GM12874 (cell line): ENCODE measurements at regions not wholly inside any gene's neighbourhood (a gene's known extent, or its start where the extent isn't known, plus 50 kb on each side); places are given as distances from the start of the nearest gene placed in this dataset.

Experiments
- TF ChIP-seq, protein P1 (sequence below): IDR thresholded peaks from 2 replicates; pipeline ENCODE4 v1.5.1; 2011; ENCODE audit warnings: low read depth, mild to moderate bottlenecking, control low read depth, low read length, moderate library complexity; ENCODE audit not compliant: insufficient read depth

DNA sequence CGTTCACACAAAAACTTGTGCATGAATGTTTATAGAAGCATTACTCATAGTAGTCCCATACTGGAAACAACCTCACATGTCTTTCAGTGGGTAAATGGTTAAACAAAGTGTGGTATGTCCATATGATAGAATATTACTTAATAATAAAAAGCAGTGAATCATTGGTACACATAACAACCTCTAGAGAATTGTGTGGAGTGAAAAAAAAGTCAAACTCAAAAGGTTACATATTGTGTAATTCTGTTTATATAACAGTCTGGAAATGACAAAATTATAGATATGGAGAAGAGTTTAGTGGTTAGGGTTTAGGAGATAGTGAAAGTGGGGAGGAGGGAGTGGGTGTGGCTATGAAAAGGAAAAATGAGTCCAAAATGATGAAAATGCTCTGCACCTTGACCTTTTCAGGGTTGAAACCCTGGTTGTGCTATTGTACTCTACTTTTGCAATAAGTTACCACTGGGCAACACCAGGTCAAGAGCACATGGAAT, 243.4 kb upstream of the DDI1 start:
- TF ChIP-seq, protein P1, sequence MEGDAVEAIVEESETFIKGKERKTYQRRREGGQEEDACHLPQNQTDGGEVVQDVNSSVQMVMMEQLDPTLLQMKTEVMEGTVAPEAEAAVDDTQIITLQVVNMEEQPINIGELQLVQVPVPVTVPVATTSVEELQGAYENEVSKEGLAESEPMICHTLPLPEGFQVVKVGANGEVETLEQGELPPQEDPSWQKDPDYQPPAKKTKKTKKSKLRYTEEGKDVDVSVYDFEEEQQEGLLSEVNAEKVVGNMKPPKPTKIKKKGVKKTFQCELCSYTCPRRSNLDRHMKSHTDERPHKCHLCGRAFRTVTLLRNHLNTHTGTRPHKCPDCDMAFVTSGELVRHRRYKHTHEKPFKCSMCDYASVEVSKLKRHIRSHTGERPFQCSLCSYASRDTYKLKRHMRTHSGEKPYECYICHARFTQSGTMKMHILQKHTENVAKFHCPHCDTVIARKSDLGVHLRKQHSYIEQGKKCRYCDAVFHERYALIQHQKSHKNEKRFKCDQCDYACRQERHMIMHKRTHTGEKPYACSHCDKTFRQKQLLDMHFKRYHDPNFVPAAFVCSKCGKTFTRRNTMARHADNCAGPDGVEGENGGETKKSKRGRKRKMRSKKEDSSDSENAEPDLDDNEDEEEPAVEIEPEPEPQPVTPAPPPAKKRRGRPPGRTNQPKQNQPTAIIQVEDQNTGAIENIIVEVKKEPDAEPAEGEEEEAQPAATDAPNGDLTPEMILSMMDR, result no peak

DNA sequence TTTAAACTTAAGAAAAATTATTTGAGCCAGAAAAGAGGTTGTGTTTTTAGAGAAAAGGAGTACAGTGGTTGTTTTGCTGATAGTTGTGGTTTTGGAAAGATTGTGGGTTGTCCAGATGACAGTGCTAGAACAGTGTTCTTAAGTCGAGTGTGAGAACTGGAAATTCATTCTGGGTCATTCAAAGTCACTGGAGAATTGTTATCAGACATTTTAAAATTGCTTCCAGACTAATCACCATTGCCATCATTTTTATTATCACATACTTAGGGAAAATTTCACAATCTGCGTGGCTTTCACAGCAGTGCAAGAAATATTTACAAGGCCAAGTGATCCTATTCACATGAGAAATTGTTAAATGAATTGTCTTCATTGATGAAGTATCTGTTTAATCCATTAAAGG, 242.2 kb upstream of the DDI1 start:
- TF ChIP-seq, protein P1, result no peak

DNA sequence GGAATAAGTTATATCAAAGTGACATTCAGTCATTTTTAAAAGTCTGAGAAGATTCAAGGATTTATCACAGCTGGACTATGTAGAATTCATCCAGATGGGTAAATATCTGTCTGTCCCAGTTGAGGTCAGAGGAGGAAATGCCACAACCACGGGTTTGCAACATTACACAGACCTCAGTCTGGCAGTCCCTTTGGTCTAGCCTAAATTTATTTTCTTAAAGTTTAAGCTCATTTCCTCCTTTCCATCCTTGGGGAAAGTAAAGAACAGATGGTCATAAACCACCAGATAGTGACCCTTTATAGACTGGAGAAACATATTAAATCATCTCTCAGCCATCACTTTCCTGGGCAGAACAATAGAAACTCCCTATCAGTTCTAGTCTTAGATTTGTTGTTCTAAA, 238.4 kb upstream of the DDI1 start:
- TF ChIP-seq, protein P1, result no peak

DNA sequence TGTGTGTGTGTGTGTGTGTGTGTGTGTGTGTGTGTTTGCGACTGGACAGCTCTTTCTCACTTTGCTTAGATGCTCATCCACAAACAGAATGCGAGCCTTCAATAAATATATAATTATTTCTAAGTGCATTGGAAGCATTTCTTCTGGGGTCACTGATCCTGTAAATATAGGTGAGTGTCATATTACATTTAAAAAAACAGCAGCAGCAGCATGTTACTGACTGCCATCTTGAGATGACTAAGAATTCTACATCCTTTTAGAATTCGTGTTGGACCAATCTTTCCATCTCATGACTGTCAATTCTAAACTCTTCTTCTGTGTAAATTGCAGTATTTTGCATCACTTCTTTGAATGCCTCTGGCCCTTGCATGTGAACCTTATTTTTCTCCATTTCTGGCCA, 238.0 kb upstream of the DDI1 start:
- TF ChIP-seq, protein P1, result no peak

DNA sequence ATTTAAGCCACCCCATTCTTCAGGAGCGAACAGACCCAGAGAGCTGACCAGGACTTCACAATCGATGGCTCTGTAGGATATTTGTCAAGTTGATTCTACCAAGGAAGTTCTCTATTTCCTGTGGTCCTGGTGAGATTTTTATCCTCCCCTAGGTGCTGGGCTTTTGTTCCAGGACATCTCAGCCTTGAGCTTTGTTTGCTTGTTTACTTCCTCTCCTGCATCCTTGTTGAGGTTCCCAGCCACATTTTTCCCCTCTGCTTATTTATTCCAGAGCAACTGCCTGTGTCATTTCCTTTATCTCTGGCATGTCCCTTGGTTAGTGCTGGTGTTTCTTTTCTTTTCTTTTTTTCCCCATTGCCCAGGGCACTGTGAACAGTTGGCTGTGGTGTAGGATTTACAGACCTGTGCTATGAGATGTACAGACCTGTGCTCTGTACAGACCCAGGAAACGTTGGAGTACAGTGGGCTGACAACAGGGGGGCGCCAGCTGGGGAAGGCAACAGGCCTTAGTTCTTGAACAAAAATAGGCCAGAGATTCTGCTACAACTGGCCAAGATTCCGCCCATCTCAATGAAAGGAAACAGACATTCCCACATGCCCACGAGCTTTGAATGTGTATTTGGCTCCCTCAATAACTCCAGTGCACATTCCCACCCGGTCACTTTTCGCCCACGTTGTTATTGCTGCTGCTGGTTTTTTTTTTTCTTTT, 235.9 kb upstream of the DDI1 start:
- TF ChIP-seq, protein P1, result no peak

DNA sequence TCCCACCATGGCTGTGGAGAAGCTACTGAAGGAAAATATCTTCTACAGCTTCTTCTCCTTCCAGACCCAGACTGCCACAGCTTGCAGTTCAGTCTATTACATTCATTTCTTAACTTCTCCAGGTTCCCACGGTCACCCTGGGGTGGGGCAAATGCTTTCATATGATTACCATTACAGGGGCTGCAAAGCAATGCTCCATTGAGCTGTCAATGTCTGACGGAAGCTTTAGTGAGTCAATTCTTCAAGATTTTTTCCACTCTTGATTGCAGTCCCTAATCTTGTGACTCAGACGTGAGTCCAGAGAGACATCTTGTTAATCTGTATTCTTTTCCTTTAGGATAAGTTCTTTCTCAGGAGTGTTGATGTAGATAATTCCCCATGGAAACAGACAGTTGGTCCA, 233.4 kb upstream of the DDI1 start:
- TF ChIP-seq, protein P1, result no peak

DNA sequence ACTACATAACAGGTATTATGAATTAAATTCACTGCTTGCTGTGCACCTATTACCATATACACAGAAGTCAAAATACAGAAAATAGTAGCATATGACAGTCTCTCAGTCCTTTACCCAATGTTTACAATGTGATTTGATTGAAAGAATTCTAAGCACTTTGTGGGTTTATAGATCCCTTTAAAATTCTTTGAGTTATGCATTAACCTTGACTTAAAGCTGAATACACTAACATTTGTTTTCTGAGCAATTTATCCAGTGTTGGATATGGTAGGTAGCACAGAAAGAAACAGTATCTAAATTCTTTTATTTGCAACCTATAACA, 230.8 kb upstream of the DDI1 start:
- TF ChIP-seq, protein P1, result no peak
